GM12874 (cell line): ENCODE measurements at regions not wholly inside any gene's neighbourhood (a gene's known extent, or its start where the extent isn't known, plus 50 kb on each side); places are given as distances from the start of the nearest gene placed in this dataset.

ENCODE experiments used
- TF ChIP-seq, protein P1 (sequence below): IDR thresholded peaks from 2 replicates; pipeline ENCODE4 v1.5.1; 2011; ENCODE audit warnings: low read depth, mild to moderate bottlenecking, control low read depth, low read length, moderate library complexity; ENCODE audit not compliant: insufficient read depth

DNA sequence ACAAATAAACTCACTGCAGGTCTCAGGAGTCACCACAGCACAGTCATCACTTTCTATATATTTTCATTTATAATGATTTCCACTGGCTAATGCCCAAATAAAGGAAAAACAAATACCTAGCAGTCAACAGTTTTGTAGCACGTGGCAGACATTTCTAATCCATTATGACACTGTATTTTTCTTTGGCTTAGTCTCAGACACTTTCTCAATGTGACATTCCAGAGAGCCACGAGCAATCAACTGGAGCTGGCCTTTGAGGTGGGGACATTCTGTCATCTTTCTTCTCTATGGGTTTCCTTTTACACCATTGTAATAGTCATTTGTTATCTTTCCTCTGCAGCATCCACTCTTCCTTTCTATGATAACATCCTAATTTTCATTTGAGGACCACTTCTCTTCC, 119.7 kb downstream of the WNT5A start:
- TF ChIP-seq, protein P1, sequence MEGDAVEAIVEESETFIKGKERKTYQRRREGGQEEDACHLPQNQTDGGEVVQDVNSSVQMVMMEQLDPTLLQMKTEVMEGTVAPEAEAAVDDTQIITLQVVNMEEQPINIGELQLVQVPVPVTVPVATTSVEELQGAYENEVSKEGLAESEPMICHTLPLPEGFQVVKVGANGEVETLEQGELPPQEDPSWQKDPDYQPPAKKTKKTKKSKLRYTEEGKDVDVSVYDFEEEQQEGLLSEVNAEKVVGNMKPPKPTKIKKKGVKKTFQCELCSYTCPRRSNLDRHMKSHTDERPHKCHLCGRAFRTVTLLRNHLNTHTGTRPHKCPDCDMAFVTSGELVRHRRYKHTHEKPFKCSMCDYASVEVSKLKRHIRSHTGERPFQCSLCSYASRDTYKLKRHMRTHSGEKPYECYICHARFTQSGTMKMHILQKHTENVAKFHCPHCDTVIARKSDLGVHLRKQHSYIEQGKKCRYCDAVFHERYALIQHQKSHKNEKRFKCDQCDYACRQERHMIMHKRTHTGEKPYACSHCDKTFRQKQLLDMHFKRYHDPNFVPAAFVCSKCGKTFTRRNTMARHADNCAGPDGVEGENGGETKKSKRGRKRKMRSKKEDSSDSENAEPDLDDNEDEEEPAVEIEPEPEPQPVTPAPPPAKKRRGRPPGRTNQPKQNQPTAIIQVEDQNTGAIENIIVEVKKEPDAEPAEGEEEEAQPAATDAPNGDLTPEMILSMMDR, result no peak

DNA sequence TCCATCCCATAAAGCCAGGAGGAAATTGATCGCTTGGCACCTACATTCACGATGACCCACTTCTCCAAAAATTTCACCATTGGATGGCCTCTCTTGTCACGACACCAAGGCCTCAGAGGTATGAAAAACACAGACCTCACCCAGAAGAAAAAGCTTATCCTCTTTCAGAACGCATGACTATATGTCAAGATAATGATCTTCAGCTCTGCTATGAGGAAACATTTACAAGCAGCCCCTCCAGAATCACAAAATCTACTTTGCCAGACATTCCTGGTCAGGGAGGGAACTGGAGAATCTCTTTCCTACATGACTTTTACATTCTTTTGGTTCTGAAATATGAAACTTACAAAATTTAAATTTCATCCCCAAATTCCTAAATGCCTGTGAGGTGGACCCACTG, 122.7 kb downstream of the WNT5A start:
- TF ChIP-seq, protein P1, result no peak

DNA sequence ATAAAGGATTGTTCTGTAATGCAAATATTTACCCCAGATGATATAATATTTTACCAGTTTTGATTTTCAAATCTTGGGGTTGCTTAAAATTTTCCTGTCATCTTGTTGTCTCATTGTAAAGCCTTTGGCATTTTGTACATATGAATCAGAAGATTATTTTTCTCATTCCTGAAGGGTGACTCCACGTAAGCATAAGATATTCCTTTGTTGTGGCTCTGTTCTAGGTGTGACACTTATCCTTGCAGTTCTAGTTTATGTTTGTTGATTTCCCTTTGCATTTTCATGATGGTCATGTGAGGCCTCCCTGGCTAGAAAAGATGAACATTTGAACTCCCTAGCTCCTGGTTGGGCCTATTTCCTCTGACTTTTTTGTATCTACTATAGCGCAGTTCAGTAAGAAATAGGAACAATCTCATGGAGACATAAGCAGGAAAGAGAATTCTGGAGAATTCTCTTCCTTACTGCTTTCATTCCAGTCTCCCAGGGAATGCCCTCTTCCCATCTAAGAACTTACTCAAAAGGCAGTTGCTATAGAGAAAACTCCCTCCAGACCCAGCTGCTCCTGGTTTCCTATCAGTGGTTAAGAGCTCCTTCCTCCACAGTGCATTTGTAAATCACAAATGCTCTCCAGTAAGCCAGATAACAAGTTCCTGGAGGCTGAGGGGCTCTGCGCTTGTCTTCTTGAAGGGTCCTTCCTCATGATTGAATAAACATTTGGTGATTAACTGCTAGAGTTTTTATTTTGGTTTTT, 124.7 kb downstream of the WNT5A start:
- TF ChIP-seq, protein P1, result no peak

DNA sequence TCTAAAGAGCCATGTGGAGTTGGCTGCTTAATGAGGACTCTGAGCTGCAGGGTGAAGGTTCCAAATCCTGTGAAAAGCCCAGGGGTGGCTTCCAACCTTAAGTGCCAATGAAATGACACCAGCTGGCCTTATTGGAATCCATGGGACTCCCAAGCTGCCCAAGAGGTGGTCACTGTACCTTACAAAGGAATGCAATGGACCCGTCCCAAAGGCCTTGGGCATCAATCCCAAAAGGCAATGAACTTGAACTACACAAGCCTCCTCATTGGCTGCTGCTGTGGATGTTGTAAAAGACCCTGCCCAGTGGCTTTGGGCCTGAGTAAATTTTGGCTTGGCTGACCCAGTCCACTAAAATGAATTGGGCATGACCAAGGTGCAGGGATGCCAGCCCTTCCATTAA, 129.3 kb downstream of the WNT5A start:
- TF ChIP-seq, protein P1, result no peak

DNA sequence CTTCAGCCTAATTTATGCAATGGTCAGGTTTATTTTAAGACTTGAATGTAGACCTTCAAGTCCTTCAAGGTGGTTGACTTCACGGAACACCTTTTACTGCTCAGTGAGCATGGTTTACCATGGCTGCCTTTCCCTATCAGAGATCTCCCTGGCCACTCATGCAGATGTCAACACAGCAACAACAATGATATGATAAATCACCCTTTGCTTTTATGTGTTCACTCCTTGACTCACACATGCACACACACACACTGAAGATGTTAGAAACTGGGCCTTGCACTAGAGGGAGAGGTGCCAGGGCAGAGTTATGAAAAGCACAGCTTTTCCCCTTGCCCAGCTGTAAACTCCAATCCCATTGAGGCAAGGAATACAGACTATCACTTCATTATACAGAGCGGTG, 134.4 kb downstream of the WNT5A start:
- TF ChIP-seq, protein P1, result no peak

DNA sequence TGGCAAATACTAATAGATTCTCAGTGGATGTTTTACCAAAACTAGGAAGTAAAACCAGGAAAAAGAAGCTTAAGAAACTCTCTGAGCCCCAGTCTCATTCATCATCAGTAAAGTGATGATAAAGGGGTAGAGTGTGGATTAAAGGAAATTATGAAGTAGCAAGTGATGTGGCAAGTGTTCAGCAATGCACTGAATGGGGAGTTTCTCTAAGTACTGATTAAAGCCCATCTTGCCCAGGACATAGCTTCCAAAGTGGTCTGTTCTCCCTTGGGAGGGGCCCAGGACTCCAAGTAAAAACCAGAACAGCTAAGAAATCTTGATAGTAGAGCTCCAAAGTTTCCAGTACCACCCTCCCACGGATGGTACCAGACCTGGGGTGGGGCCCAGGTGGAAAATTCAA, 137.3 kb downstream of the WNT5A start:
- TF ChIP-seq, protein P1, result no peak

DNA sequence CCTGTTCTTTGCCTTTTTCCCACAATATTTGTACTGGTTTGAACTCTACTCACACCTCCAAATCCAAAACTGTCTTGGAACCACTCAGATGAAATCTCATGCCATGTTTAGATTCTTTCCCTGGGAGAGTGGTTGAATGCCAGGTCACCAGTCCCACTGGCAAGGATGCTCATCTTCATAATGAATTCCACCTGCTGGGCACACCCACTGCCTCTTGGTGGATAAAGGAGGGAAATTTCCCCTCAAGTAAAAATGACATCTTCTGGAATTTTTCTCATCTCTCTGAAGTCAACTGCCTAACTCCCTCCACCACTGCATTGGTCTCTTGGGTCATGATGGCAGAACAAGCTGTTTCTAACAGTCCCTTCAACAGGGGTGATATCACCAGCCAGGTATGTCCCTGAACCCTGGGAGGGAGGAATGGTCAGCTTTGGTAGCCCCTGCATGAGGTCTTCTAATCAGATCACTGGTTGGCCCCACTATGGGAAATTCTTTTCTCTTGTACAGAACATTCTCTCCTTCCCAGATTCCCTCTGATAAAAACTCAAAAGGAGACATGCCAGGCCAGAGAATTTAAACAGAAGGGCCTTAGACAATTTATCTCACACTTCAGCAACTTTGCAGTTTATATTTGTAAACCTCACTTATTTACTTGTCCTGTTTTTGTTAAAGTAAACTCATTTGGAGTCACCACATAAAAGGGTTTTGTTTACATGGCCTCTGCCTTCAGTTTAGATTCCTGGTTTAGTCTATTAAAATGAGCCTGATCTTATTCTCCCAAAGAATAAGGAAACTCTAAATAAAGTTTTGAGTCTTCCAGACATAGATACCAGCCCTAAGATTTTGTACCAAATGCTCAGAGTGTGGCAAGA, 143.4 kb downstream of the WNT5A start:
- TF ChIP-seq, protein P1, result no peak
